A673 (cell line): ENCODE measurements at regions not wholly inside any gene's neighbourhood (a gene's known extent, or its start where the extent isn't known, plus 50 kb on each side); places are given as distances from the start of the nearest gene placed in this dataset.

ENCODE experiments used
- EZH2 ChIP-seq: fragments of 200-600 bp; sonication (generic); IDR thresholded peaks from 2 replicates; pipeline ENCODE4 v1.6.1; 2017; ENCODE audit warnings: borderline replicate concordance, low read depth, mild to moderate bottlenecking, mixed read lengths, antibody characterized with exemption, low read length; ENCODE audit not compliant: poor library complexity, severe bottlenecking
- TF ChIP-seq, protein P1 (sequence below): fragments of 300-800, 200-600 bp; sonication (generic); conservative IDR thresholded peaks from 2 replicates; pipeline ENCODE4 v1.5.1; 2017; ENCODE audit warnings: low read depth, mild to moderate bottlenecking, antibody characterized with exemption, low read length, moderate library complexity, mixed read lengths

DNA sequence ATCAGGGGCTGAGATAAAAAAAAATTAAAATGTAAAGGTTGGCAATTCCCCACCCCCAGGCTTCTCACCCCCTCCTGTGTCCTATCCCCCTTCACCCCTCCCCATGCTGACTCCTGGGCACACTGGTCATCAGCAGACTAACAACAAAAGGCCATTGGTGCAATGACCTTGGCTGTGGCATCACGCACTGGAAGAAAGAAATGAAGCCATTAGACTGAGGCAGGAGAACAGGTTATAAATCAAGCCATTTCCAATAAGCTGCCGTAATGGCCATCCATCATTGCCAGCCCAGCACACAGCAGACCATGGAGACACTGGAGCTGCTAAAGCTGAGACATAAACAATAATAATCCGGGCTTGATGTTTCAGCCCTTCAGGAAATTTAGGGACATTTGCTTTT, 342.4 kb upstream of the ETAA1 start:
- TF ChIP-seq, protein P1, sequence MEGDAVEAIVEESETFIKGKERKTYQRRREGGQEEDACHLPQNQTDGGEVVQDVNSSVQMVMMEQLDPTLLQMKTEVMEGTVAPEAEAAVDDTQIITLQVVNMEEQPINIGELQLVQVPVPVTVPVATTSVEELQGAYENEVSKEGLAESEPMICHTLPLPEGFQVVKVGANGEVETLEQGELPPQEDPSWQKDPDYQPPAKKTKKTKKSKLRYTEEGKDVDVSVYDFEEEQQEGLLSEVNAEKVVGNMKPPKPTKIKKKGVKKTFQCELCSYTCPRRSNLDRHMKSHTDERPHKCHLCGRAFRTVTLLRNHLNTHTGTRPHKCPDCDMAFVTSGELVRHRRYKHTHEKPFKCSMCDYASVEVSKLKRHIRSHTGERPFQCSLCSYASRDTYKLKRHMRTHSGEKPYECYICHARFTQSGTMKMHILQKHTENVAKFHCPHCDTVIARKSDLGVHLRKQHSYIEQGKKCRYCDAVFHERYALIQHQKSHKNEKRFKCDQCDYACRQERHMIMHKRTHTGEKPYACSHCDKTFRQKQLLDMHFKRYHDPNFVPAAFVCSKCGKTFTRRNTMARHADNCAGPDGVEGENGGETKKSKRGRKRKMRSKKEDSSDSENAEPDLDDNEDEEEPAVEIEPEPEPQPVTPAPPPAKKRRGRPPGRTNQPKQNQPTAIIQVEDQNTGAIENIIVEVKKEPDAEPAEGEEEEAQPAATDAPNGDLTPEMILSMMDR: no peak
- TF ChIP-seq EZH2: no peak
